Stimulated activated CD4-positive, alpha-beta T cell treated with anti-CD3 and anti-CD28 coated beads, Interleukin-15, amount 100 ng/mL, for 24 hours (primary cell): ENCODE measurements at regions not wholly inside any gene's neighbourhood (a gene's known extent, or its start where the extent isn't known, plus 50 kb on each side); places are given as distances from the start of the nearest gene placed in this dataset.

ENCODE experiments used
- DNase-seq: peaks from one replicate; pipeline ENCODE4 v3.0.0-alpha.2; 2020

DNA sequence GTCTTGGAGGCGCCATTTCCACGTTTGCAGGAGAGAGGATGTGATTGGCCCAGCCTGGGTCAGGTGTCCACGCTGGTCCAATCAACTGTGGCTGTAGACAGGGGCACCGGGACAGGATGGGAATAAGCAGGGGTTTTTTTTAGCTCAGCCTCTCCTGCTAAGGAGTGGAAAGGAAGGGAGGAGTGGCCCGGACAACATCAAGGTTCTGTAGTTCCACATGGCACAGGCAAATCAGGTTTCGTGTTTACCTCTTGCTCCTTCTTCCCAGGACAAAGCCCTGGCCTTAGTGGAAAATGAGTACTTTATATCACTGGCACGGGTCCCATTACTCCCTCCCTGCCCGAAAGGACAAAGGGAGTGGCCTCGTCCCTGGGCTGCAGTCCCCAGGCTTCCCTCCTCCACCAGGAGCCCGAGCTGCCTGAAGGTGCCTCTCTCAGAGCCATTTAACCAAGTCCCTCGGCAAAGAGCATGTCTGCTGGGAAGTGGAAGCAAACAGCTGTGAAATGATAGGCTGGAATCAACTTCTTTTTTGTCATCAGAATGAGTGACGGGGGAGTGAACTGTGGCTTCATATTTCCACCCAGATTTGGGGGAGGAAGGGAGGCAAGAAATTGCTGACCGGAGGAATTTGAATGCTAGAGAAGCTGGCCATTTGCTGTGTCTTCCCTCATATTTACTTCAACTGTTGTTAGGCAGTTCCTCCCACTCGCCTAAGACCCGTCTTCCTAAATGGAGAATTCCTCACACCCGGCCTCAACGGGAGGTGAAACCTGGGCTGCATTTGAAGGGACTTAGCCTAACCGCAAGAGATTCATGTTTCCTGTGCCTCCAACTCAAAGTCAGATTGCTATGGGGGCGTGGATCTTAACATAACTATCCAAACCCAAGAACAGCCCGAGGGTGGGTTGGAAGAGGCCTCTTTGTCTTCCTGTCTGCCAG is 84.9 kb upstream of the SLC44A3 start:
- DNase-seq = peak; percentile 13

DNA sequence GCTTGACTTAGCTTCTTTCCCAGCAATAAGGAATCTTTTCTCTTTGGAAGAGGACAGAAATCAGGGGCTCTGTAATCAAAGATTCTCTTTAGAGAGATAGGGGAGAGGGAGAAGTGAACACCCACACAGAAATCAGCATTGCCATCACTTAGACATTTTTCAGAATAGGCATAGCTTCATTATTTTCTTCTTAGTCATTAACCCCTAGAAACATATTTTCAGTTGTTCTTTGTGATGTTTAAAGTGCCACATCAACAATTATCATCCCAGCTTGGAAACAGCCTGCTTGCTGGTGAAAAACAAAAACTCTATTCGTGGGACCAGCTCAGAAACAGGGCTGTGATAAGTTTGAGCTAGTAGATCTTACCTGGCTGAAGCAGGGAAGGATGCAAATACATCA is 88.3 kb upstream of the SLC44A3 start:
- DNase-seq = no peak

DNA sequence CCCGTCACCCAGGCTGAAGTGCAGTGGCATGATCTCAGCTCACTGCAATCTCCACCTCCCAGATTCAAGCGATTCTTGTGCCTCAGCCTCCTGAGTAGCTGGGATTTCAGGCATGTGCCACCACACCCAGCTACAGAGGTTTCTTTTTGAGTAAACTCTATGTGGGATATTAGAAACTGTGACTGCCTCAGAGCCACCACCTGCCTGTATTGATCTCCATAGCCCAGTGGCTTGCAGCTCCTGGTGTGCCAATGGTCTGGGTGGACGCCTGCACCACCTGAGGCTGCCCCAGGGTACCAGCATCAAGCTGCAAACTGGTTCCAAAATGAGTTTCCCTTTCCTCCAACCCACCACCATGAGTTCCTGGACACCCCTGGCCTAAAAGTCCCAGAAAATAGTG is 89.7 kb upstream of the SLC44A3 start:
- DNase-seq = no peak

DNA sequence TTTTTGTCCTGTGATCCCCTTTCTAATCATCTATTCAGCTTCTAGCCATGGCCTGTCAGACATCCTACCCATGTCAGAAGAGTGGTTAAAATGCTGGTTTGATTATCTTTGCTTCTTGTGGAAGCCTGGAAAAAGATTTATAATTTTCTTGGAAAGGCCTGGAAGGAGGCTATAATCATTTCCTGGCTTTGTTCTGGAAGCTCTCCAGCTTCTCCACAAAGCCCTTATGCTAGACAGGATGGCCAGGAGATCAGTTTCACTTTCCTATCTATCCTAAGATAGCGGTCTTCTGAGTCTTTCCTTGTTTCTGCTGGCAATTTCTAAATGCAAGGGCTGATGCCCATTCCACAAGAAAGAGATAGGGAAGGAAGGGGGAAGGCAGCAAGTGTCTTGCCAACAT is 90.9 kb upstream of the SLC44A3 start:
- no peak for DNase-seq

DNA sequence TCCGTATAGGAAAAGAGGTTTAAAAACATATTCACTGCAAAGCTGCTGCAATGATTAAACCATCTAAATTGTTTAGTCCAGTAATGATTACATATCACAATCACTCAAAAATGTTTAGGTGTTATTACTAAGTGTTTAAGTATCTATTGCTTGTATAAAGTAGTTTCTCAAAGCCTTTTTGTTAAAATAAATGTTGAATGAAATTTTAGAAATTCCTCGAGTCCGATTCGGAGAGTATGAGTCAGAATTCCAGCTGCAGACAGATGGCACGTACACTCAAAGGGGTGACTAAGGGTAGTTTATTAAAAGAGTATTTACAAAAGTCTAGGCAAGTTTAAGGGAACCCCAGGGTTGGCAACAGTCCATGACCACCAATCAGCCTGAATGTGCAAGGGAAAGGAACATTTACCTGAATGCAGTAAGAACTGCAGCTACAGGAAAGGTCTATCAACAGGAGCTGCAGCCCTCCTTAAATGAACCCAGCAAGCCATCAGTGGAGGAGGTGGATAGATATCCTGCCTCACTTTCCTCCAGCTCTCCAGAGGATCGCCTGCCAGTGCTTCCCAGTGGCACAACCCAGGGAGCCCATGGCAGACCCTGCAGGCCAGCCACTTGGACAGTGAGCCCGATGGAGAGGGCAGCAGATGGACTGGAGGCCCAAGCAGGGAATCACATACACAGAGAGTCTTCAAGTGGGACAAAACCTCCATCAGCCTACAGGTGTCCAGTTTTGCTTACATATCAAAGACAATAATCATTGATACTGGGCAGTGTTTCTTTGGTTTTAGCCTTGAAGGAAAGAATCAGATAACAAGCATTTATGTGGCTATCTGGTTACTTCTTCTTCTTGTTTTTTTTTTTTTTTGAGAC is 92.1 kb upstream of the SLC44A3 start:
- DNase-seq = no peak

DNA sequence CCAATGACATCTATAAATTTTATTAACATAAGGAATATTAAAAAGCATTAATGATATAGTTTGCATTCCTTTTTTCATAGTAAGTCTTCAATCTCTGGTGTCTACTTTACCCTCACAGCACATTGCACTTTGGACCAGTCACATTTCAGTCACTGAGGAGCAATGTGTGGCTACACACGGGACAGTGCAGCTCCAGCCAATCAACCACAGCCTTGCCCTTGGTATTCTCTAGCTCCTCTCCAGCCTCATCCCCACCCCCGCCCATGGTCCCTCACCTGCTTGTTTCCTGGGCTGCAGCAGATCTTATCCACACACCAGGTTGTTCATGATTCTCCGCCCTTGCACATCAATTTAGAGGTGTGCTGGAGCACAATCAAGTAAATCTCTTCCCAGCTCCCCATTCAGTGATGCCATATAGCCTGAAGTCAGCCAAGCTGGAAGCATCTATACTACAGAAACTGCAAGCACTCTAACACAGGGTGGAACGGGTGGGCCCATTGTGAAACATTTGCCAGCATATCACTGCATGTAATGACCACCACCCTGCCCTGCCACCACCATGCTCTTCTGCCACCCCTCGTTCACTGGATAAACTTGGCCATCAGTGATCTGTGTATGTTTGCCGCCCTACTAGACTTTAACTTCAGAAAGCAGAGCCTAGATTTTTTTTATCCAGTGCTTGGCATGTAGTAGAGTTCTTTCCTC is 93.0 kb upstream of the SLC44A3 start:
- DNase-seq = no peak

DNA sequence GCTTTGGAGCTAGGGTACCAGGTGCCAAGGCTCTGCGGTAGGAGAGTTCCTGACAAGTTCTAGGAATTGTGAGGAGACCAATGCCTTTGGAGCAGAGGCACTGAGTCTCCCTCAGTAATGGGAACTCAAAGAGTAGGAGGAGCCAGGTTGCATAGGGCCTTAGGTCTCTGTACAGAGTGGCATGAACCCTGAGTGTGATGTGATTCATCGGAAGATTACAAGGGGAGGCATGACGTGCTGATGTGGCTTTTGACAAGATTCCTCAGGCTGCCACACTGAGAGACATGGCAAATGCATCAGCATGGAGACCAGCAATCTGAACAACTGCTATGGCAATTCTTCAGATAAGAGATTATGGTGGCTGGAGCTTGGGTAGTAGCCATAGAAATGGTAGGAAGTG is 94.6 kb upstream of the SLC44A3 start:
- DNase-seq = no peak

DNA sequence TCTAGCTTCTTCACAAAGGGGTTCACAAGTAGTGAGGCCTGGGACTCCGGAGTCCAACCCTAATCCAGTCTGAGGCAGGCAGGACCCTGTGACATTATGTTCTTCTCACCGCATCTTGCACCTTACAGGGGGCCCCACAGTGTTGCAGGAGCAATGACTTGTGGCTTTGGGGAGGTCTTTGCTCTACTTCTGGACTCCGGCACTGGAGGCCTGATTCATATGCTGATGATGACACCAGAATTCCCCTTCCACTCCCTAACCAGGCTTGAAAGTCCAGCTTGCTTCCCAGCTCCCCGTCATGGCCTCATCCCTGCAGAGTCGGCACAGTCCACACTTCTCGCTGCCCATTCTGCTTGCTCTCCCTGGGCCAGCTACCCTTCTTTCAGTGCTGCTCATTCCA is 96.3 kb upstream of the SLC44A3 start:
- DNase-seq = no peak

DNA sequence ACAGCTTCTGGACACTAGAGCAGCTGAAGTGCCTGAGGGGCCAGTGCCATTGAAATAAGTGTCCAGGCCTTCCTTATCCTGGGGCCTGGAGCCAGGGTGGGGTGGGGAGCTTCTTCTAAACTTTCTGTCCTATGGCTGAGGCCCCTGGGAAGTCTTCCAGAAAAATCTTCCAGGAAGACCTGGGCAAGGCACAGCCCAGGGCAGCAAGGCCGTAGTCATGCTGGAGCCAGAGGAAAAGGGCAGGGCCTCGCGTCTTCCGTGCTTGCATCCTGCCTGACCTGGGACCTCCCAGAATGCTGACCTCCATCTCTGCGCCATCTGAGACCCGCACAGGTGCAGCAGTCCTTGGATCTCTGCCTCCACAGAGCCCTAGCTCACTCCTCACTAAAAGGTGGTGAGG is 96.7 kb upstream of the SLC44A3 start:
- no peak for DNase-seq

DNA sequence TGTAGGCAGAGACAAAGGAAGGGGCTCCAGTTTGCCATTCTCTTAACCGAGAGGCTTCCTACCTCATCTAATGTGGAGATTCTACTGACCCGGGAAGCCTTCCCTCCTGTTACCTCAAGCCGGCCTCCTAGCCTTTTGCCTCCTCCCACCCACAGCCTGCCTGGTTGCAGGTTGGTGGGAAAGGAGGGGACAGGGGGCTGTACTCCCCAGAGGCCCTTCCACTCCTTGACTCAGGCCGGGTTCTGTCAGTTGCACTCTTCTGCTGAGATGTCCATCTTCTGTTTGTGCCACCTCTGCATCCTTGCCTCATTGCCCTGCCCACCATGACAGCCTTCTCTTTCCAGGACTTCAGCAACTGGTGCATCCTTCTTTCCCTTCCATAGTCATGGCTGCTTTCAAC is 98.0 kb upstream of the SLC44A3 start:
- no peak for DNase-seq

DNA sequence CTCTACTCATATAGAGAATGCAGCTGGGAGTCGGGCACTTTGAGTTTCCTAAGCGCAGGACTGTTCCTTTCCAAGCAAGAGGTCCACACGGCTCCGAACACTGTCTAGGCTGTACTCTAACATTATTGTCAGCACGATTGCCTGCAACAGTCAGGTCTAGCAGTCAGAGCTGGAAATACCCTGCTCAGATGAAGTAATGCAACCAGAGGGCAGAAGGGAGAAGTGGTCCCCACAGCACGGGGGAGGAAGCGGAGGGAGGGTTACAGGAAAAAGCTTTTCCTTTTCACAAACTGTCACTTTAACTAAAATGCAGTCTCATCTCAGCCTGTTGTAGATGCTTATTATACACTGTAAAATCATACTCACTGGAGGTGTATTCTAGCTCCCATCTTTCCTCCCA is 98.9 kb upstream of the SLC44A3 start:
- DNase-seq = no peak

DNA sequence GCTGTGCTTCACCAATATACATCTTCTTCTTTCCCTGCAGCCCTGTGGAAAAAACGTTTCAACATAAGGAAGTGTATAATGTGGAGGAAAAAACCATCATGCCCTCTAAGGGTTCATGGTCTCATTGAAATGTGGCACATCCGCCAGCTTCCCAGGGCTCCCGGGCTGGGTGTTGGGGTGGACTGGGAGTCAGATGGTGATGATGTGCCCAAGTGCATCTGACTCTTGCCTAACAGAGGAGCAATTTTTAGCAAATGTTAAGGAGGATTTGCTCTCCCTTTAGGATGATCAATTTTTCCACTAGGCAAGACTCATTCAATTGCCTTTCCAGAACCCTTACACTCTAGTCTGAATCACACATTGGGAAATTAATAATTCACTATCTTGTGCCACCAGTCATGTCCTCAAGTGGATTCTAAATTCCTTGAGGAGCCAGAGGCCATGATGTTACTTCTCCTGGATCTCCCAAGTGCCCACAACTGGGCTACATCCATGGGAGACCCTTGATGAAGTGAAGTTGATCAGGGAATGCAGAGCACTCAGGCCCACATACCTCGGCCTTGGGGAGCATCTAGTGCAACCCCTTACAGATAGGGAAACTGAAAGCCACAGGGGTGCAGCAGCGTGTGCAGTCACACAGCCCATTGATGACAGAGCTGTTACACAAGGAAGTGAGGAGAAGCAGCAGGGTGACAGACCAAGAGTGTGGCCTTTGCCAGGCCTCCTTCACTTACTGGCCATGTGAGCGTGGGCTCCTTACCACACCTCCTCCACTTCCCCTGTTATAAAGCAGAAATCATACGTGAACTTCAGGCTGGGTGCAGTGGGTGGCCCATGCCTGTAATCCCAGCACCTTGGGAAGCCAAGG is 100.0 kb upstream of the SLC44A3 start:
- peak; percentile 5 for DNase-seq

DNA sequence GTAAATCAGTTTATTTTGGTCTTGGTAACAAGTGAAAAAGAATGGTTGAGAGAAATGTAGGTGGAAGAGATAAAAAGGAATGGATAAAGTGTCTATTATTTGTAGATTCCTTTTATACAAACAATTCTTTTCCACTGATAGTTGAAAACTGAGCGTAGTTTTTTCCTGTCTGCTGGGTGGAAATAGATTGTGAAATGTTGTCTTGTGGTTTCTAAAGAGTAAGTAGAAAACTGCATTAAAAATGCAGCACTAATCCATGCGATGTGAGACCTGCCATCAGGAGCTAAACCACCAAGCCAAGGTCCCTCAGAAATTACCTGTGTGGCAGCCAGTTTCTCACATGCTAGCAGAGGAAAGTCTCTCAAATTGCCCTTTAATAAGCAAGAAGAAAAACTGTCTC is 103.2 kb upstream of the SLC44A3 start:
- no peak for DNase-seq

DNA sequence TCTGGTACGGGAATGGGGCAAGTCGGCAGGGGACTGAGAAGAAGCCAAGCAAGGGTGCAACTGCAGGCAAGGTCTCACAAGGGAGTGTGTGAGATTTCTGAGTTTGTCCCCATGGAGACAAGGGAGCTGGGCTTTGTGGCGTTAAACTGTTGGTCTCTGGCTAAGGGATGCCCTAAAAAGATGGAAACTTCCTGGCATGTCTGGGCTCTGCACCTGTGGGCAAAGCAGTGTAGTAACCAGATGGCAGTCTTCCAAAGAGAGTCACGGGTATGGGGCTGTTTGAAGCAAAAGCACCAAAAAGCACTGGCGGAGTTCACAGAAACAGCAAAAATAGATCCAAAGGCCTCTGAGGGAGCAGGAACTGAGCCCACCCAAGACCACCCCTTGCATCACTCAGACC is 104.8 kb upstream of the SLC44A3 start:
- no peak for DNase-seq

DNA sequence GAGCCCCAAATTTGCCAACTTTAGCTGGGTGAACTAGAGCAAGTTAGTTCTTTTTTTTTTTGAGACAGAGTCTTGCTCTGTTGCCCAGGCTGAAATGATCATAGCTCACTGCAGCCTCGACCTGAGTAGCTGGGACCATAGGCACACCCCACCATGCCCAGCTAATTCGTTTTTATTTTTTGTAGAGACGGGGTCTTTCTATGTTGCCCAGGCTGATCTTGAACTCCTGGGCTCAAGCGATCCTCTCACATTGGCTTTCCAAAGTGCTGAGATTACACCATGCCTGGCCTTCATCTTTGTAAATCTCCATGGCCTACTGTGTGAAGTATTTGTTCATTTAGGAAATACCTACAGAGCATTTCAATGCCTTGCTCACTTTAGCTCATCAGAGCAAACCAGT is 105.6 kb upstream of the SLC44A3 start:
- no peak for DNase-seq

DNA sequence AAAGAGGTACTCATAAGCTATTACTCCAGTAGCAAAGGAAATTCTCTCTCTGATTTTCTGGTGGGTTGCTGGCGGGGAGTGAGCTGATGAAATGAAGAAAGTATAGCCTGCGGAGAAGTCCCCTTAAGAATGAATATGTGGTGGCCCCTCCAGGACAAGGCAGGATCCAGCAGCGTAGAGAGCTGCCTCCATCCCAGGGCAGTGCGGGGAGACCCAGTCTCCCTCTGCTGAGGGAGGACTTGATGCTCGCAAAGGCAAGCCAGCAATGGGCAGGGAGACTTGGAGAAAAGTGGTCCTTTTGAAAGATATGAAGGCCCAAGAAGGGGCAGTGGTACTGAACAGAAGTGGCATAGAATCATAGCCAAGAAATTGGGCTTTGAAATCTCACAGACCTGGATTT is 106.0 kb upstream of the SLC44A3 start:
- DNase-seq = no peak

DNA sequence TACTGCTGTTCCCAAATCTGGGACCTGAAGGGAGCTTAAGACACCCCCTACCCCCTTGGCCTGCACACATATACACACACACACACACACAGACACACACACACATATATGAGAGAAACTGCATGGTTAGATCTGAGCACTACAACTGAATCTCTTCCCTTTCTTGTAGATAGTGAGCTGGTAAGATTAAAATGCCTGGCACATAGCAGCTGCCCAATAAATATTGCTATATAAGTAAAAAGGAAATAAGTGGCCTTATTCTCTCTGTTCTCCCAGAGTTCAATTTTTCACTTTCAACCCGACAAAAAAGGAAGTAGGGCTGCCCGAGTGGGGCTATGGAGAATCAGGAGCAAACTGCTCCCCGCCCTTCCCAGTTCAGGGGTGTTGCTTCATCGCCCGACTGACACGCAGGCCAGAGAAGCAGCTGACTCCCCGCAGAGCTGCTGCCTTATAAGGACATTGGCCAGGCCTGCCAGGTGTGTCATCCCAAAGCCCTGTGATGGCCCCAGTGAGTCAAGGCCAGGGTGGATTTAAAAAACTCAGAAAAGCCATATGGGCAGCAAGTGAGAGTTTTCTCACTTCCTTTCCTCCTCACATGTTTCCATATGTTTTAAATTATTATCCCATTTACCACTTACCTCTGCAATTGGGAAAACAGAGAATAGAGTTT is 106.5 kb upstream of the SLC44A3 start:
- DNase-seq = peak; percentile 9

DNA sequence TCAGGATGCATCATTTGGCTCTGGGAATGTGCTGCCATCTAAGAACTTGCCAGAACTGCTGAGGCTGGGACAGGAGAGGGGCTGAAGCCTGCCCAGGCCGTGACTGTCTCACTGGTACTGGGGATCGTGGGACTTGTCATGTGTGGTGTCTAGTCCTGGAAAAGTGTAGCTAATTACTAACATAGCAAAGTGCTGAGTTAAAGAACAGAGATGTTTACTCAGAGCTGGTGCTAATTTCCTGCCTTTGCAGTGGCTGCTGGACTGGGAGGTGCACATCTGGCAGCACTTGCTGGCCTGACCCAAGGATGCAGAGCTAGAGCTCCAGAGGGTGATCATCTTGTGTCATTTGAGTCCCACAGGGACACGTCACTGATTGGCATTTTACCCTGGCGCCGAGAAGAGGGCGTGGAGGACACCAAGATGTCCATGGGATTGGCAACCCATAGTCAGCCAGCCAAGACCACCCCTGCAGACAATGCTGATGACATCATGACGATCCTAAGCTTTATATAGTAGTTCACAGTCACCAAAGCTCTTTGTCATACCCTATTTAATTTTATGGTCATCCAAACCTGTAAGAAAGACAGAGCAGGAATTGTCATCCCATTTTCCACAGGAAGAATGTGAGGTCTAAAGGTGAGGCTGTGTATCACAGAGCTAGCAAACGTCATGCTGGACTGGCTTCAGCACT is 110.1 kb upstream of the SLC44A3 start:
- no peak for DNase-seq

DNA sequence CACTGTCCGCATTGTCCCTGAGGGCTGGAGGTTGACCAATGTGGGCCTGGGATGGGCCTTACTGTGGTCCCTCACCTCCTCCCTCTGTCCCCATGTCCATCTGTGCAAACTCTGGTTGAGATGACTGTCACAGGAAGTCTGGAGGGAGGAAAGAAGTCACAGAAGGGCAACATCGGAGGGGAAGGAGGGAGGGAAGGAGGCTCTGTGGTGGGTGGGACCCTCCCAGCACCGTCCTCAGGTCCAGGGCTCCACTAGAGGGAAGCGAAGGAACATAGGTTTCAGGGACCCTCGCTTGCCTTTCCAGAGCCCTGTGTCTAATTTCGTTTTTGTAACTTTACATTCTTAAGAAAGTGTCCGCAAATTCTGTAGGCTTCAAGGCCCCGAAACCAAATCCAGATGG is 111.3 kb upstream of the SLC44A3 start:
- DNase-seq = no peak

DNA sequence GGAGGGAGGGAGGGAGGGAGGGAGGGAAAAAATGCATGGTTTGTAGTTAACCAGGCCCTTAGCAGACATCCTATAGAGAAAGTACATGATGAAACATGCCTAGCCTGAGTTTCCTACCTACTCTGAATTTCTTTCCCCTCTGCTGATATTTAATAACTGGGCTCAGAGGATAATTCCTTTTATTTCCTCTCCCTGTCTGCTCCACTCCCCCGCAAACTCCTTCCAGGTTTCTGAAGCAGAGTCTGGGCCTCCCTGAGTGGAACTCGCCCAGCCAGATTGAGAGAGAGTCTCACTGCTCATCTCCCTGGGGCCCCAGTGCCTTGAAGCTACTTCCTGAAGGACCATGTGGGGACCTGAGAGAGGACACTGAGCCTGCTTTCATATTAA is 111.9 kb upstream of the SLC44A3 start:
- DNase-seq = no peak
